H9 (cell line): ENCODE measurements at regions not wholly inside any gene's neighbourhood (a gene's known extent, or its start where the extent isn't known, plus 50 kb on each side); places are given as distances from the start of the nearest gene placed in this dataset.
"Not testable (repeated sequence)": the region's sequence is repeated elsewhere in the genome, so short reads cannot be mapped to it uniquely, and the experiment has no call there.

Source experiments
- DNase-seq: peaks from one replicate; pipeline ENCODE4 v3.0.0-alpha.2; 2017
- H2AFZ ChIP-seq: one replicate; pipeline ENCODE4 v1.6.1; 2013; ENCODE audit warnings: mild to moderate bottlenecking, low read length, control low read depth, moderate library complexity
- H2AK5ac ChIP-seq: 2 replicates; pipeline ENCODE4 v1.6.1; 2013; ENCODE audit warnings: low read length, control low read depth, mixed read lengths; ENCODE audit not compliant: insufficient read length
- H2BK120ac ChIP-seq: one replicate; pipeline ENCODE4 v1.6.1; 2013; ENCODE audit warnings: low read depth, mild to moderate bottlenecking, low read length, control low read depth, inconsistent platforms; ENCODE audit not compliant: poor library complexity, severe bottlenecking
- H2BK12ac ChIP-seq: 2 replicates; pipeline ENCODE4 v1.6.1; 2013; ENCODE audit warnings: low read length, control low read depth, mixed read lengths, low read depth; ENCODE audit not compliant: insufficient read length
- H2BK15ac ChIP-seq: 2 replicates; pipeline ENCODE4 v1.6.1; 2013; ENCODE audit warnings: low read depth, low read length, control low read depth
- H2BK20ac ChIP-seq: one replicate; pipeline ENCODE4 v1.6.1; 2013; ENCODE audit warnings: low read depth, mild to moderate bottlenecking, low read length, control low read depth, inconsistent platforms; ENCODE audit not compliant: poor library complexity, severe bottlenecking
- H2BK5ac ChIP-seq: 2 replicates; pipeline ENCODE4 v1.6.1; 2013; ENCODE audit warnings: low read length, control low read depth, mixed read lengths; ENCODE audit not compliant: insufficient read length
- H3K14ac ChIP-seq: 2 replicates; pipeline ENCODE4 v1.6.1; 2013; ENCODE audit warnings: low read length, control low read depth; ENCODE audit not compliant: insufficient read depth
- H3K18ac ChIP-seq: 2 replicates; pipeline ENCODE4 v1.6.1; 2013; ENCODE audit warnings: low read depth, mild to moderate bottlenecking, mixed read lengths, low read length, control low read depth; ENCODE audit not compliant: insufficient read length
- H3K23ac ChIP-seq: 2 replicates; pipeline ENCODE4 v1.6.1; 2013; ENCODE audit warnings: low read length, control low read depth, mixed read lengths, low read depth; ENCODE audit not compliant: insufficient read length
- H3K23me2 ChIP-seq: 2 replicates; pipeline ENCODE4 v1.6.1; 2013; ENCODE audit warnings: low read depth, mild to moderate bottlenecking, mixed read lengths, low read length, control low read depth; ENCODE audit not compliant: insufficient read length, poor library complexity, severe bottlenecking
- H3K27ac ChIP-seq: 2 replicates; pipeline ENCODE4 v1.5.1; 2013; ENCODE audit warnings: low read length, control low read depth, mixed read lengths, low read depth; ENCODE audit not compliant: insufficient read length
- H3K27me3 ChIP-seq: 2 replicates; pipeline ENCODE4 v1.6.1; 2013; ENCODE audit warnings: low read length, control low read depth, inconsistent platforms; ENCODE audit not compliant: insufficient read depth
- H3K4ac ChIP-seq: 2 replicates; pipeline ENCODE4 v1.6.1; 2013; ENCODE audit warnings: low read depth, mild to moderate bottlenecking, control low read depth, inconsistent platforms, low read length, moderate library complexity
- H3K4me1 ChIP-seq: 2 replicates; pipeline ENCODE4 v1.6.1; 2013; ENCODE audit warnings: low read length, control low read depth, inconsistent platforms; ENCODE audit not compliant: insufficient read depth
- H3K4me2 ChIP-seq: 2 replicates; pipeline ENCODE4 v1.6.1; 2013; ENCODE audit warnings: low read length, control low read depth, mixed read lengths; ENCODE audit not compliant: insufficient read length, insufficient read depth
- H3K56ac ChIP-seq: 2 replicates; pipeline ENCODE4 v1.6.1; 2013; ENCODE audit warnings: low read depth, mild to moderate bottlenecking, mixed read lengths, low read length, control low read depth; ENCODE audit not compliant: insufficient read length
- H3K79me1 ChIP-seq: 2 replicates; pipeline ENCODE4 v1.6.1; 2013; ENCODE audit warnings: low read depth, mild to moderate bottlenecking, moderate library complexity, low read length, control low read depth, inconsistent platforms; ENCODE audit not compliant: insufficient read depth, poor library complexity, severe bottlenecking
- H3K79me2 ChIP-seq: 2 replicates; pipeline ENCODE4 v1.6.1; 2013; ENCODE audit warnings: low read length, control low read depth, inconsistent platforms; ENCODE audit not compliant: insufficient read depth
- H3K9ac ChIP-seq: 2 replicates; pipeline ENCODE4 v1.6.1; 2013; ENCODE audit warnings: low read length, control low read depth, mixed read lengths; ENCODE audit not compliant: insufficient read length; ENCODE audit errors: extremely low read depth
- H3K9me3 ChIP-seq: one replicate; pipeline ENCODE4 v1.6.1; 2013; ENCODE audit warnings: low read depth, low read length, inconsistent platforms; ENCODE audit not compliant: control insufficient read depth
- H3T11ph ChIP-seq: one replicate; pipeline ENCODE4 v1.6.1; 2013; ENCODE audit warnings: mild to moderate bottlenecking, low read length, control low read depth, inconsistent platforms
- H4K20me1 ChIP-seq: one replicate; pipeline ENCODE4 v1.6.1; 2013; ENCODE audit not compliant: control insufficient read depth, insufficient read length, insufficient read depth
- H4K5ac ChIP-seq: 2 replicates; pipeline ENCODE4 v1.6.1; 2013; ENCODE audit warnings: low read depth, mild to moderate bottlenecking, mixed read lengths, low read length, control low read depth; ENCODE audit not compliant: insufficient read length
- H4K8ac ChIP-seq: replicated peaks from 2 replicates; pipeline ENCODE4 v1.6.1; 2013; ENCODE audit warnings: low read length, control low read depth, mixed read lengths, low read depth; ENCODE audit not compliant: insufficient read length
- H4K91ac ChIP-seq: 2 replicates; pipeline ENCODE4 v1.6.1; 2013; ENCODE audit warnings: low read depth, mild to moderate bottlenecking, moderate library complexity, mixed read lengths, low read length, control low read depth; ENCODE audit not compliant: insufficient read length
- H3K27ac Mint-ChIP-seq, 3 experiments: 2 replicates in 2 of 3; 3 replicates in 1 of 3; pipeline ENCODE4 v1.8.0; 2020 to 2021; ENCODE audit warnings: mixed read lengths in 3 of 3, mild to moderate bottlenecking in 1 of 3, moderate library complexity in 1 of 3
- H3K27me3 Mint-ChIP-seq: 2 replicates; pipeline ENCODE4 v1.8.0; 2021; ENCODE audit warnings: low read depth, mild to moderate bottlenecking, moderate library complexity, mixed read lengths
- H3K36me3 Mint-ChIP-seq, 3 experiments: 2 replicates in 2 of 3; 3 replicates in 1 of 3; pipeline ENCODE4 v1.8.0; 2020 to 2021; ENCODE audit warnings: low read depth in 3 of 3, mixed read lengths in 3 of 3; ENCODE audit not compliant: insufficient read depth in 1 of 3
- H3K4me1 Mint-ChIP-seq, 2 experiments: 2 replicates each; pipeline ENCODE4 v1.8.0; 2020; ENCODE audit warnings: mixed read lengths in 2 of 2
- H3K4me3 Mint-ChIP-seq, 2 experiments: 2 replicates in 1 of 2; 3 replicates in 1 of 2; pipeline ENCODE4 v1.8.0; 2020 to 2021; ENCODE audit warnings: mild to moderate bottlenecking in 2 of 2, mixed read lengths in 2 of 2, moderate library complexity in 1 of 2
- H3K9me3 Mint-ChIP-seq, 2 experiments: 2 replicates in 1 of 2; 3 replicates in 1 of 2; pipeline ENCODE4 v1.8.0; 2020; ENCODE audit warnings: mild to moderate bottlenecking in 2 of 2, mixed read lengths in 2 of 2, moderate library complexity in 1 of 2
- CTCF ChIP-seq: fragments of 200-600 bp; sonication (generic); conservative IDR thresholded peaks from 3 replicates; pipeline ENCODE4 v1.8.0; 2021; ENCODE audit warnings: antibody characterized with exemption, mild to moderate bottlenecking
- WGBS: extraction: QIAGEN DNeasy Blood & Tissue Kit; methylation state at CpG from one replicate; pipeline ENCODE4 v1.1.7; 2013; ENCODE audit warnings: missing lambda C conversion rate, low lambda C conversion rate, mixed read lengths; ENCODE audit not compliant: insufficient read length; ENCODE audit errors: extremely low coverage; 5-methylcytosine and 5-hydroxymethylcytosine counted together

DNA sequence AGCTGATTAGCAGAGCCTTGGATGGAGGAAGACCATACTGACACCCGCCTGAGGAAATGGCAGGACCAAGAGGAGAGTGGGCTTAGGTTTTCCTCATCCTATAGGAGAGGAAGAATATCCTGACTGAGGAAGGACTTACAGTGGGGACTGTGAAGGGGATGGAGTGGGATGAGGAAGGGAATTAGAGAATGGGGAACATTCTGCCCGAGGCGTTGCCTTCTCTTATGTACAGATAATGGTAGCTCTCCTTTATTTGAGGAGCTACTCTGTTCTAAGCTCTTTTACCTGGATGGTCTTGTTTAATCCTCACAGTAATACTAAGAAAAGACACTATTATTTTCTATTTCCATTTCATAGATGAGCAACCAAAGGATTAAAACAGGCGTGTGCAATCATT, 56.0 kb downstream of the OLFML3 start:
- Histone ChIP-seq H2BK20ac (no peak overlapping the region), H3K4me1 (peaks cover 28% of the 10 kb centered on the region), H2AFZ (no peak overlapping the region), H3K79me1 (no peaks in the 10 kb centered on the region), H3K27me3 (no peaks in the 10 kb centered on the region), H4K5ac (no peak overlapping the region), H2BK5ac (peak overlapping the region; percentile 11), H3K9me3 (no peaks in the 10 kb centered on the region), H3K23ac (no peak overlapping the region), H3T11ph (no peak overlapping the region), H3K14ac (no peak overlapping the region), H4K91ac (no peak overlapping the region), H3K4me2 (peak overlapping the region; percentile 66), H2AK5ac (no peak overlapping the region), H2BK12ac (no peak overlapping the region), H2BK120ac (no peak overlapping the region), H3K56ac (no peak overlapping the region), H3K27ac (peak overlapping the region; percentile 90), H3K79me2 (no peaks in the 10 kb centered on the region), H4K20me1 (no peaks in the 10 kb centered on the region), H3K9ac (peak overlapping the region; percentile 3), H2BK15ac (no peak overlapping the region; the same call in 1 of the 2 replicates), H3K18ac (no peak overlapping the region), H3K4ac (no peak overlapping the region; the same call in 1 of the 2 replicates), H4K8ac (no peak overlapping the region), H3K23me2 (peaks cover 3% of the 10 kb centered on the region)
- Mint-ChIP-seq H3K27me3 (no peaks in the 10 kb centered on the region), H3K27ac (peak overlapping the region in 1 of 3 experiments; percentile 76; a peak in 4 of 7 replicates), H3K9me3 (no peaks in the 10 kb centered on the region; a peak in 1 of 5 replicates), H3K36me3 (peaks cover 0 to 6% (median 5%) of the 10 kb centered on the region in 3 experiments; a peak in 2 of 7 replicates), H3K4me1 (peaks cover 38 to 44% of the 10 kb centered on the region in 2 experiments), H3K4me3 (no peak overlapping the region; a peak in 1 of 5 replicates)
- WGBS: no CpG with 5 or more reads among the region's 4 CpGs
- no peak for TF ChIP-seq CTCF
- DNase-seq: peak; percentile 38

DNA sequence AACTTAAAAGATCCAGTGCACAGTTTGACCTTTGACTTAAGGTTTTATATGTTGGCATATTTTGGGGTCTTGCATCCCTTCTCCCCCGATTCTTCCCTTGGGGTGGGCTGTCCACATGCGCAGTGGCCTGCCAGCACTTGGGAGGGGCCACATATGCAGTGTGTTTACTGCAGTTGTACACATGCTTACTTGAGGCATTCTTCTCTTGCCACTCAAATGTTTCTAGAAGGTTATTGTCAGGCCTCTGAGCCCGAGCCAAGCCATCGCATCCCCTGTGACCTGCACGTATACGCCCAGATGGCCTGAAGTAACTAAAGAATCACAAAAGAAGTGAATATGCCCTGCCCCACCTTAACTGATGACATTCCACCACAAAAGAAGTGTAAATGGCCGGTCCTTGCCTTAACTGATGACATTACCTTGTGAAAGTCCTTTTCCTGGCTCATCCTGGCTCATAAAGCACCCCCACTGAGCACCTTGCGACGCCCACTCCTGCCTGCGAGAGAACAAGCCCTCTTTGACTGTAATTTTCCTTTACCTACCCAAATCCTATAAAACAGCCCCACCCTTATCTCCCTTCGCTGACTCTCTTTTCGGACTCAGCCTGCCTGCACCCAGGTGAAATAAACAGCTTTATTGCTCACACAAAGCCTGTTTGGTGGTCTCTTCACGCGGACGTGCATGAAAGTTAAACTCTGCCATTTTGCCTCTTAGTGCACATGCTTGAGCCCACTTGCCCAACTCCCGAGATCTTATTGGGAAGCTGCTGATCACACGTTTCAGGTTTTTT, 57.8 kb downstream of the OLFML3 start:
- peak overlapping the region; percentile 95 for H3K27ac ChIP-seq
- H3K9ac ChIP-seq: not testable (repeated sequence)

More for the DNA sequence above, 57.8 kb downstream of the OLFML3 start:
- H2BK20ac ChIP-seq, H3K27me3 Mint-ChIP-seq, H3K9me3 ChIP-seq, H3K14ac ChIP-seq, H3K4ac ChIP-seq, H2AK5ac ChIP-seq, H2BK15ac ChIP-seq, H4K20me1 ChIP-seq, H3K56ac ChIP-seq, H3K27me3 ChIP-seq, H3K23me2 ChIP-seq, H3K79me2 ChIP-seq, H3K9me3 Mint-ChIP-seq, H2AFZ ChIP-seq, H3K79me1 ChIP-seq, H3K18ac ChIP-seq, H3K23ac ChIP-seq, H4K8ac ChIP-seq, H4K5ac ChIP-seq, H3T11ph ChIP-seq: not testable (repeated sequence)
- H3K4me2 ChIP-seq: peak overlapping the region; percentile 7
- H2BK120ac ChIP-seq: peak overlapping the region; percentile 77
- peak overlapping the region; percentile 22 to 66; a peak in 4 of 5 replicates for H3K4me3 Mint-ChIP-seq
- H3K36me3 Mint-ChIP-seq: peaks cover 0 to 13% (median 10%) of the 10 kb centered on the region in 3 experiments; a peak in 5 of 7 replicates
- H4K91ac ChIP-seq: peak overlapping the region; percentile 19
- peak; percentile 90 for DNase-seq
- peaks cover 39 to 46% of the 10 kb centered on the region in 2 experiments for H3K4me1 Mint-ChIP-seq
- H2BK5ac ChIP-seq: peak overlapping the region; percentile 91
- peak overlapping the region; percentile 97 to 99 (median 98) for H3K27ac Mint-ChIP-seq
- peaks cover 23% of the 10 kb centered on the region for H3K4me1 ChIP-seq
- WGBS: no CpG with 5 or more reads among the region's 17 CpGs
- peak overlapping the region; percentile 3 for H2BK12ac ChIP-seq
